Hippocampal formation (tissue), 2 donors: ENCODE measurements at regions not wholly inside any gene's neighbourhood (a gene's known extent, or its start where the extent isn't known, plus 50 kb on each side); places are given as distances from the start of the nearest gene placed in this dataset.
"Not testable (repeated sequence)": the region's sequence is repeated elsewhere in the genome, so short reads cannot be mapped to it uniquely, and the experiment has no call there.

Source experiments
- DNase-seq, 2 donors: peaks; one replicate each; lab custom pipeline; 2025; lab: John Stamatoyannopoulos, UW

- DNase-seq: no peak
These were observed 1621.5 kb upstream of the FLRT2 start for GRCh38 chr14:83908419-83908818.

- DNase-seq: no peak
These were observed 1620.4 kb upstream of the FLRT2 start for GRCh38 chr14:83909507-83909906.

- no peak for DNase-seq
These were observed 1617.8 kb upstream of the FLRT2 start for GRCh38 chr14:83912032-83912642.

- DNase-seq: no peak
These were observed 1616.5 kb upstream of the FLRT2 start for GRCh38 chr14:83913476-83913875.

- DNase-seq: no peak
These were observed 1611.4 kb upstream of the FLRT2 start for GRCh38 chr14:83918546-83918945.

- not testable (repeated sequence) for DNase-seq
These were observed 1610.3 kb upstream of the FLRT2 start for GRCh38 chr14:83919675-83920074.

- no peak for DNase-seq
These were observed 1606.1 kb upstream of the FLRT2 start for GRCh38 chr14:83923842-83924241.

GRCh38 chr14:83924259-83924658 is 1605.7 kb upstream of the FLRT2 start:
- no peak for DNase-seq

- no peak for DNase-seq
These were observed 1589.7 kb upstream of the FLRT2 start for GRCh38 chr14:83940253-83940652.

- DNase-seq: no peak
These were observed 1571.6 kb upstream of the FLRT2 start for GRCh38 chr14:83958359-83958758.

GRCh38 chr14:83960832-83961512 is 1569.0 kb upstream of the FLRT2 start:
- no peak for DNase-seq

GRCh38 chr14:83969998-83970397 is 1559.9 kb upstream of the FLRT2 start:
- DNase-seq: no peak

- no peak for DNase-seq
These were observed 1557.3 kb upstream of the FLRT2 start for GRCh38 chr14:83972631-83973030.

- no peak for DNase-seq
These were observed 1555.2 kb upstream of the FLRT2 start for GRCh38 chr14:83974647-83975163.

- DNase-seq: no peak
These were observed 1554.5 kb upstream of the FLRT2 start for GRCh38 chr14:83975435-83975834.

GRCh38 chr14:83975841-83976770 is 1553.8 kb upstream of the FLRT2 start:
- DNase-seq: no peak

- DNase-seq: no peak
These were observed 1552.4 kb upstream of the FLRT2 start for GRCh38 chr14:83977583-83977982.

GRCh38 chr14:83981676-83982258 is 1548.2 kb upstream of the FLRT2 start:
- DNase-seq: not testable (repeated sequence)

- DNase-seq: no peak
These were observed 1541.7 kb upstream of the FLRT2 start for GRCh38 chr14:83988275-83988674.

GRCh38 chr14:83991666-83992065 is 1538.3 kb upstream of the FLRT2 start:
- no peak for DNase-seq

- DNase-seq: no peak
These were observed 1537.1 kb upstream of the FLRT2 start for GRCh38 chr14:83992857-83993256.

- no peak for DNase-seq
These were observed 1536.4 kb upstream of the FLRT2 start for GRCh38 chr14:83993545-83993944.
